Jurkat, Clone E6-1 (cell line): ENCODE measurements at regions not wholly inside any gene's neighbourhood (a gene's known extent, or its start where the extent isn't known, plus 50 kb on each side); places are given as distances from the start of the nearest gene placed in this dataset.
A peak's percentile ranks its signal among the peaks of the same experiment; 100 is the strongest.
"Not testable (repeated sequence)": the region's sequence is repeated elsewhere in the genome, so short reads cannot be mapped to it uniquely, and the experiment has no call there.

ENCODE experiments used
- DNase-seq: peaks from one replicate; pipeline ENCODE4 v3.0.0-alpha.2; 2011; ENCODE audit warnings: low read depth, low spot score
- H3K4me3 ChIP-seq: 2 replicates; pipeline ENCODE4 v1.5.1; 2011; ENCODE audit warnings: mild to moderate bottlenecking, low read length, control low read depth, moderate library complexity

GRCh38 chr6:6091608-6092002 lies 84.9 kb upstream of the NRN1 start:
- DNase-seq: no peak
- H3K4me3 ChIP-seq: no peak overlapping the region

DNA sequence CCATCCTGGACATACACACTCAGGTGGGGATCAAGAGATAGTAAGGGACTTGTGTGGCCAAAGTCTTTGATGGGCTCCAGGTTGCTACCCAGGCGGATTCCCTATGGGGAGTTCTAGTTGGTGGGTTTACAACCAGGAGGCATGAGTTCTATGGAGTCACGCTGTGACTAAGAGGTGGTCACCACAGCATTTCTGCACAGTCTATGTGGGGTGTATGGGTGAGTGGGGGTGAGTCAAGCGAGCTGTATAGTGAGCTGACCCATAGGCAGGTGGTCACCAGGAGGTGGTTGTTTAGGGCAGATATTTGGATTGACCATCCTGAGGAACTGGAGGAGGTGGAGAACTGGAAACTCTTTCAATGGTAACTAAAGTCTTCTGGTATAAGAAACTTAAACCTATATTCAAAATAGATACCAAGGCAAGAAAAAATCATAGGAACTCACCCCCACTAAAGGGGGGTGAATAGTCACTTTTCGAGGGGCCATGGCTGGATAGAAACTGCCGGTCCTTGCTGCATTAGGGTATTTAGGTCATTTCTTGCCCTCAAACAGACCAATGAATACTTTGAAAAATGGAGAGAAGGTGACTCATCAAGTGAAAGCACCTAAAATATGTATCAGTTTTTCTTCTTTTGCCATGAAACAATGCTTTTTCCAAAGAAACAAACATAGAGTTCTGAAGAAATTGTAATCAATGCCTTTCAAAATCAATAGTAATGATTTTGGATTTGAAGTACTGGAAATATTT lies 84.3 kb upstream of the NRN1 start:
- DNase-seq: no peak
- no peak overlapping the region for H3K4me3 ChIP-seq

DNA sequence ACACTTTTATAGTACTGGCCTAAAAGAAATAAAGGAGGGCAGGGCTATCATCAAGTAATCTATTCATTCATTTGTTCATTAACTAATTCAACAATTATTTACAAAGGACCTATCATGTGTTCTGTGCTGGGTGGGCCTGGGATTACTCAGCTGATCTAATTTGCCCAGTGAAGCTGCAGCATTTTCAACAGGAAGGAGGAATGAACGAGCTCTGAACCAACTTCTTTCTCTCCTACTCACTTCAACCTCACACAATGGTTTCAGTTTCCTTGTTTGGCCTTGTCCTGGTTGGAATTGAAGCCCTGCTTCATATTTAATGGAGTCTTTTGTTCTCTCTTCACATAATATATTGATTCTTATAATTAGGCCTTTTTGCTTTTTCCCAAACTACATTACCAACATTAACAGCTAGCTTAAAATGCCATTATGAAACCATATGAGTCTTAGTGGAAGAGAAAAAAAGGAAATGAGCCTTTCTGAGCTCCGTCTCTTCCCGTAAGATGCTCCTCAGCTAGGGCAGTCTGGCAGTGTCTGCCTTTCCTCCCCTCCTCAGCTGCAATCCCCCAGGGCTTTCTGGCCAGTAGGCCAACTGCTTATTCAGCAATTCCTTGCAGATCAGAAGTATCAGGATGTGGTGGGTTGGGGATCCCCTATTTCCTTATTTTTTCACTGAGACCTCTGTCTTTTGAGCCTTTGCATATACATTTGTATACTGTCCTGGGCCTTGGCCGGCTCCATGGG lies 79.4 kb upstream of the NRN1 start:
- DNase-seq: no peak
- H3K4me3 ChIP-seq: no peak overlapping the region

- no peak for DNase-seq
- H3K4me3 ChIP-seq: no peak overlapping the region
Measured at GRCh38 chr6:6080975-6081374, 74.2 kb upstream of the NRN1 start.

GRCh38 chr6:6074190-6074589 lies 67.5 kb upstream of the NRN1 start:
- no peak for DNase-seq
- no peak overlapping the region for H3K4me3 ChIP-seq

- not testable (repeated sequence) for H3K4me3 ChIP-seq, DNase-seq
Measured at GRCh38 chr6:6068157-6068556, 61.4 kb upstream of the NRN1 start.

GRCh38 chr6:6058054-6058444 lies 51.3 kb upstream of the NRN1 start:
- no peak for DNase-seq
- H3K4me3 ChIP-seq: no peak overlapping the region

- no peak overlapping the region for H3K4me3 ChIP-seq
- peak; percentile 72 for DNase-seq
Measured at GRCh38 chr6:6057442-6058053, 50.8 kb upstream of the NRN1 start.
